Astrocyte (in vitro differentiated cells and primary cell): ENCODE measurements at regions not wholly inside any gene's neighbourhood (a gene's known extent, or its start where the extent isn't known, plus 50 kb on each side); places are given as distances from the start of the nearest gene placed in this dataset.

Experiments
- DNase-seq: peaks from one replicate; pipeline ENCODE4 v3.0.0-alpha.2; 2010; ENCODE audit warnings: low read depth
- FAIRE-seq: peaks from 2 replicates; lab custom pipeline; 2011; peaks lifted over from hg19 to GRCh38; lab: Jason Lieb, UNC
- H2AFZ ChIP-seq: 2 replicates; pipeline ENCODE4 v1.6.0; 2012; ENCODE audit warnings: low read depth, low read length, inconsistent platforms
- H3K27ac ChIP-seq: 2 replicates; pipeline ENCODE4 v1.5.1; 2011; ENCODE audit warnings: low read depth, low read length, inconsistent platforms
- H3K27me3 ChIP-seq: 2 replicates; pipeline ENCODE4 v1.6.0; 2011; ENCODE audit warnings: low read length, inconsistent platforms; ENCODE audit not compliant: insufficient read depth
- H3K36me3 ChIP-seq: 2 replicates; pipeline ENCODE4 v1.5.1; 2011; ENCODE audit warnings: low read length, inconsistent platforms; ENCODE audit not compliant: insufficient read depth
- H3K4me1 ChIP-seq: 2 replicates; pipeline ENCODE4 v1.5.1; 2011; ENCODE audit warnings: low read length, inconsistent platforms; ENCODE audit not compliant: insufficient read depth
- H3K4me2 ChIP-seq: 2 replicates; pipeline ENCODE4 v1.6.0; 2012; ENCODE audit warnings: low read length, inconsistent platforms
- H3K4me3 ChIP-seq: 2 replicates; pipeline ENCODE4 v1.5.1; 2011; ENCODE audit warnings: low read depth, mild to moderate bottlenecking, low read length, inconsistent platforms; ENCODE audit not compliant: insufficient read depth
- H3K79me2 ChIP-seq: 2 replicates; pipeline ENCODE4 v1.6.0; 2012; ENCODE audit warnings: mild to moderate bottlenecking, low read length, inconsistent platforms; ENCODE audit not compliant: insufficient read depth
- H3K9ac ChIP-seq: 2 replicates; pipeline ENCODE4 v1.6.0; 2012; ENCODE audit warnings: mild to moderate bottlenecking, low read length, inconsistent platforms
- H3K9me3 ChIP-seq: 2 replicates; pipeline ENCODE4 v1.5.1; 2012; ENCODE audit warnings: low read depth, mild to moderate bottlenecking, low read length, inconsistent platforms; ENCODE audit not compliant: insufficient read depth
- H4K20me1 ChIP-seq: 2 replicates; pipeline ENCODE4 v1.6.0; 2012; ENCODE audit warnings: low read length, inconsistent platforms; ENCODE audit not compliant: insufficient read depth
- H3K27ac Mint-ChIP-seq: one replicate; pipeline ENCODE4 v1.8.0; 2021; ENCODE audit warnings: mild to moderate bottlenecking, mixed read lengths; ENCODE audit not compliant: unreplicated experiment
- H3K27me3 Mint-ChIP-seq: one replicate; pipeline ENCODE4 v1.8.0; 2021; ENCODE audit warnings: low read depth, mixed read lengths; ENCODE audit not compliant: unreplicated experiment
- H3K36me3 Mint-ChIP-seq: one replicate; pipeline ENCODE4 v1.8.0; 2021; ENCODE audit warnings: low read depth, mixed read lengths; ENCODE audit not compliant: unreplicated experiment
- H3K4me1 Mint-ChIP-seq: one replicate; pipeline ENCODE4 v1.8.0; 2021; ENCODE audit warnings: low read depth, mixed read lengths; ENCODE audit not compliant: unreplicated experiment
- H3K4me3 Mint-ChIP-seq: one replicate; pipeline ENCODE4 v1.8.0; 2021; ENCODE audit warnings: mild to moderate bottlenecking, moderate library complexity, mixed read lengths; ENCODE audit not compliant: unreplicated experiment
- H3K9me3 Mint-ChIP-seq: one replicate; pipeline ENCODE4 v1.8.0; 2021; ENCODE audit warnings: mild to moderate bottlenecking, mixed read lengths; ENCODE audit not compliant: unreplicated experiment
- CTCF ChIP-seq: IDR thresholded peaks from 2 replicates; pipeline ENCODE4 v1.5.1; 2011; ENCODE audit warnings: low read depth, mild to moderate bottlenecking, inconsistent platforms, low read length, moderate library complexity; ENCODE audit not compliant: insufficient read depth
- EZH2 ChIP-seq: IDR thresholded peaks from 2 replicates; pipeline ENCODE4 v1.6.1; 2012; ENCODE audit warnings: mild to moderate bottlenecking, low read length, inconsistent platforms; ENCODE audit not compliant: insufficient read depth

- Mint-ChIP-seq H3K36me3 (no peaks in the 10 kb centered on the region), H3K27ac (no peak overlapping the region), H3K4me3 (no peak overlapping the region), H3K9me3 (no peaks in the 10 kb centered on the region), H3K27me3 (peaks cover 39% of the 10 kb centered on the region), H3K4me1 (peaks cover 7% of the 10 kb centered on the region)
- Histone ChIP-seq H3K36me3 (no peaks in the 10 kb centered on the region), H3K4me2 (no peak overlapping the region), H3K9me3 (no peaks in the 10 kb centered on the region), H3K27ac (no peak overlapping the region), H2AFZ (no peak overlapping the region), H4K20me1 (no peaks in the 10 kb centered on the region), H3K9ac (no peak overlapping the region), H3K79me2 (no peaks in the 10 kb centered on the region), H3K4me3 (no peak overlapping the region), H3K27me3 (no peaks in the 10 kb centered on the region), H3K4me1 (no peaks in the 10 kb centered on the region)
- no peak for TF ChIP-seq CTCF
- no peak for TF ChIP-seq EZH2
- FAIRE-seq (no peak), DNase-seq (no peak)
Measured at GRCh38 chr2:863732-864450, 86.8 kb upstream of the SNTG2 start.

- H3K9ac ChIP-seq: no peak overlapping the region
- Mint-ChIP-seq H3K4me1 (peaks cover 7% of the 10 kb centered on the region), H3K27ac (no peak overlapping the region), H3K4me3 (no peak overlapping the region), H3K27me3 (peaks cover 39% of the 10 kb centered on the region), H3K36me3 (no peaks in the 10 kb centered on the region), H3K9me3 (no peaks in the 10 kb centered on the region)
- H3K4me3 ChIP-seq: no peak overlapping the region
- H3K4me2 ChIP-seq: no peak overlapping the region
- FAIRE-seq: no peak
- no peaks in the 10 kb centered on the region for H4K20me1 ChIP-seq
- H2AFZ ChIP-seq: no peak overlapping the region
- H3K4me1 ChIP-seq: no peaks in the 10 kb centered on the region
- TF ChIP-seq EZH2: no peak
- TF ChIP-seq CTCF: no peak
- H3K9me3 ChIP-seq: no peaks in the 10 kb centered on the region
- no peaks in the 10 kb centered on the region for H3K36me3 ChIP-seq
- no peaks in the 10 kb centered on the region for H3K27me3 ChIP-seq
- no peaks in the 10 kb centered on the region for H3K79me2 ChIP-seq
- DNase-seq: no peak
- no peak overlapping the region for H3K27ac ChIP-seq
Measured at GRCh38 chr2:862731-863466, 87.8 kb upstream of the SNTG2 start.

- no peaks in the 10 kb centered on the region for H4K20me1 ChIP-seq
- no peak overlapping the region for H3K27ac Mint-ChIP-seq
- H3K4me3 ChIP-seq: no peak overlapping the region
- H3K79me2 ChIP-seq: no peaks in the 10 kb centered on the region
- H3K36me3 ChIP-seq: no peaks in the 10 kb centered on the region
- no peaks in the 10 kb centered on the region for H3K9me3 Mint-ChIP-seq
- no peak for DNase-seq
- no peak overlapping the region for H3K27ac ChIP-seq
- H3K27me3 ChIP-seq: no peaks in the 10 kb centered on the region
- no peak overlapping the region for H3K4me2 ChIP-seq
- no peaks in the 10 kb centered on the region for H3K9me3 ChIP-seq
- TF ChIP-seq EZH2 (no peak), CTCF (no peak)
- no peak overlapping the region for H3K9ac ChIP-seq
- no peak for FAIRE-seq
- no peaks in the 10 kb centered on the region for H3K36me3 Mint-ChIP-seq
- peaks cover 7% of the 10 kb centered on the region for H3K4me1 Mint-ChIP-seq
- no peak overlapping the region for H2AFZ ChIP-seq
- no peak overlapping the region for H3K4me3 Mint-ChIP-seq
- H3K27me3 Mint-ChIP-seq: peaks cover 34% of the 10 kb centered on the region
- H3K4me1 ChIP-seq: no peaks in the 10 kb centered on the region
Measured at GRCh38 chr2:862355-862687, 88.3 kb upstream of the SNTG2 start.
